Renal cortical epithelial cell (primary cell): ENCODE measurements at regions not wholly inside any gene's neighbourhood (a gene's known extent, or its start where the extent isn't known, plus 50 kb on each side); places are given as distances from the start of the nearest gene placed in this dataset.

Experiments used
- DNase-seq: peaks from one replicate; pipeline ENCODE4 v3.0.0-alpha.2; 2011; ENCODE audit warnings: low read depth

DNA sequence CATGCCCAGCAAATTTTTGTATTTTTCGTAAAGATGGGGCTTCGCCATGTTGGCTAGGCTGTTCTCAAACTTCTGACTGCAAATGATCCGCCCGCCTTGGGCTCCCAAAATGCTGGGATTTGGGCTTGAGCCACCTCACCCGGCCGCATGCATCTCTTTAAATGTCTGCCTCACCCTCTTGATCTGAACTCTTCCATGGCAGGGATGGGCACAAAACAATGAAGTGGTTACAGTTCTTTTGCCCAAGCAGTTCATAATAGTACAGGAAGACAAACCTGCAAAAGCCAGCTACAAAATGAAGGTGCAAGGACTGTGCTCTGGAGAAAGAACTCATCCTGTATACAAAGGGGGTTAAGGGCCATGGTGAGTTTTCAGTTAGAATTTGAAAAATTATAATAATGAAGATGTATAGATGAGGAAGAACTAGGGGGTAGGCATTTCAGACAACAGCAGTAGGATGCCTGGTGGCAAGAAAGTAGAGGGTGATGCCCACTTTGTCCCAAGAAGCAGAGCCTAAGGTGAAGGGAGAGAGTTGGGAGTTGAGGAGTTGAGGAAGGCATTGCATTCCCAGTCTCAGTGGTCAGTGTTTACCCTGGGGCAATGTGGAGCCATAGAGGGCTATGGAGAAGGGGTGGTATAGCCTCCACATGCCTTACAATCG is 160.8 kb upstream of the MYCN start:
- no peak for DNase-seq

DNA sequence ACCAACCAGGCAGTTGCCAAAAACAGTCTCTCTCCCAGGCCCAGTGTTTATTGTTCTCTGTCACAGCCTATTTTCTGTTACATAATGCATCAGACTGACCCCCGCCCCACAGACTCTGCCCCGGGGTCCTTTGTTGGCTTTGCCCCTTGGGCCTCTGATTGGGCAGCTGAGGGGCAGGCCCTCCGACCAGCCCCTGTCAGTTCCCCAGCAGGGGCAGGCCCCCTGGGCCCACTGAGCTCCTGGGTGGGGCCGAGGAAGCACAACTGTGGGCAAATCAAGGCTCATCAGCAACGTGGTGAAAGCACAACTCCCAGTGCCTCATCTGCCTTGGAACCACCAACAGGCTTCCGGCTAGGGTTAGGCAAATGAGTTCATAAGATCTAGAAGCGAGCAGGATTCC is 160.1 kb upstream of the MYCN start:
- no peak for DNase-seq

DNA sequence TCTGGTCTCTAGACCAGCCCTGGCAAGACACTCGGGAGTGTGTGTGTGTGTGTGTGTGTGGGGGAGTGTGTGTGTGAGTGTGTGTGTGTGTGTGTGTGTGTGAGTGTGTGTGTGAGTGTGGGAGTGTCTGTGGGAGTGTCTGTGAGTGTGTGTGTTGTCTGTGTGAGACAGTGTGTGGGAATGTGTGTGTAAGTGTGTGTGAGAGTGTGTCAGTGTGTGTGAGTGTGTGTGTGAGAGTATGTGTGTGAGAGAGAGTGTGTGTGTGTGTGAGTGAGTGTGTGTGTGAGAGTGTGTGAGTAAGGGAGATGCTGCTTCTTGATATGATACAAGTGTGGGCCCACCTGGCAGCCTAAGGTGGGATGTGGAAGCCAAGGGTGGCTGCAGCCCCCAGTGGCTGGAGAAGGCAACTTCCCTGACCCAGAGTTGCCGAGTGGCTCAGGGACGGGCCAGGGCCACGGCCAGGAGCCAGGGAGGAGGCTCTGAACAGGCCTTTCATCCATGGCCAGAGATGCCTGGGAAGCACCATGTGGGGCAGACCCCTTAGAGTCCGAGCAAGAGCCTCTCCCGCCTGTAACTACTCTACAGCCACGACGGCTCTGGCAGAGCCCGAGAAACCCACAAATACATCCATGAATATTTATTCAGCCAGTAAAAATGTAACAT is 159.3 kb upstream of the MYCN start:
- DNase-seq = no peak

DNA sequence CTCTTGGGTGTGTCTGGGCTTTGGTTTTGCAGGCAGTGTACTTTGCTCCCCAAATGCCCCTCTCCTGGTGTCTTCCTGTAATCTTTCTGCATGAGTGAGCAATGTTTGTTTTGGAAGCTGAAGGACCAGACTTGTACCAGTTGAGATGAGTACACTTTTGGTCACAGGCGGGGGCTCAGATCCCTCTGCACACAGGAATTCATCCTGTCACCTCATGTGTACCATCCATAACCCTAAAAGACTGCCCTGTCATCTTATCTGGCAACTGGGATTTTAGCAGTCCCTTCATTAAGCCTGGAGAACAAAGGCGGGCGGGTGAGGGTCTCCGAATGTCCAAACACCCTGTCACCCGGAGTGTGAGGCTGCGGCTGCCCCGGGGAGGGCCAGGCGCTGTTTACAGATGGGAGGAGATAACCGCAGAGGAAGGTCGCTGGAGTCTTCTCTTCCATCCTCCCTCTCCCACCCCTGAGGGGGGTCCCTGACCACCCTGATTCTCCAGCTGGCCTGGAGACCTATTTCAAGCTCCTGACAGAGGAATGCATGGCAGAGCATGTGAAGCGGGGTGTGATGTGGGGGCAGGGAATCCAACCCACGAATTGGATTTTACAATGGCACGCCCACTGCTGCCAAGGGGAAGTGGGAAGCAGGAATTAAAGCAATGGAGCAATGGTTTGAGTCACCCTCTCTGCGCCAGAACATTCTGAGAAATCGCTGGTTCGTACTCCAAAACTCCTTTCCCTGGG is 158.2 kb upstream of the MYCN start:
- peak; percentile 80 for DNase-seq

DNA sequence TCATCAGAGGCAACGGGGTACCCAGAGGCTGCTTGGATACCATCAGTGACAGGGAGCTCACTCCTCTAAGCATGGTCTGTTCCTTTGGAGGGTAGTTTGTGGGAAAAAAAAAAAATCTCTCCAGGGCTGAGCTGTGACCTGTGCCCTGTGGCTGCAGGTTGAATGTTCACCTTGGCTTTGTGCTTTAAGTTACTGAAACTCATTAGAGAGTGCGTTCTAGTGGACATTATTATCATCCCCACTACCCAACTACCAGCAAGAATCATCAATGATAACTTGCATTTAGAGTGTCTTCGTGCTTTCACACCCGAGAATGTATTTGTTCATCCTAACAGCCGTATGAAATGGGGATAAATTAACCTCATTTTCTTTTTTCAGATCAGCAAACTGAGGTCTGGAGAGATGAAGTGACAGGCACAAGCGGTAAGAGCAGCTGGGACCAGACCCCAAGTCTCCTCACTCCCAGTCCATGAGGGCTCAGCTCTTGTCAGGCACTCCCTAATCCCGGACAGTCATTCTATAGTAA is 157.5 kb upstream of the MYCN start:
- no peak for DNase-seq

DNA sequence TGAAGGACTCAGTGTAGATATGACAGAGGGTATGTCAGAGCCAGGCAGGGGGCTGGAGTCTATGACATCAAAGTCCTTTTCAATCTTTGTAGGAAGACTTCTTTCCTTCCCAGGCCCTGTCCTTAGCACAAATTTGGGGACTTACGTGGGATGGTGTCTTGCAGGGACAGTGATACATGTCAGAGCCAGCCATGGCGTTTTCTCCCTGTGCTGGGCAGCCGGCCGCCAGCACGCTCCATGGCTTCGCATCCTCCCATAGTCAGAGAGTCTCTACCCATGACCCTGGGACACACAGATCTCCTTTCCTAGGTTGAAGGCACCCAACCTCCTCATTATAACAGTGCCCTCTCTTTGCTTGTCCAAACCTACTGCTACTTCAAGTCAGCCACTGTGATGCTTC is 156.9 kb upstream of the MYCN start:
- no peak for DNase-seq

DNA sequence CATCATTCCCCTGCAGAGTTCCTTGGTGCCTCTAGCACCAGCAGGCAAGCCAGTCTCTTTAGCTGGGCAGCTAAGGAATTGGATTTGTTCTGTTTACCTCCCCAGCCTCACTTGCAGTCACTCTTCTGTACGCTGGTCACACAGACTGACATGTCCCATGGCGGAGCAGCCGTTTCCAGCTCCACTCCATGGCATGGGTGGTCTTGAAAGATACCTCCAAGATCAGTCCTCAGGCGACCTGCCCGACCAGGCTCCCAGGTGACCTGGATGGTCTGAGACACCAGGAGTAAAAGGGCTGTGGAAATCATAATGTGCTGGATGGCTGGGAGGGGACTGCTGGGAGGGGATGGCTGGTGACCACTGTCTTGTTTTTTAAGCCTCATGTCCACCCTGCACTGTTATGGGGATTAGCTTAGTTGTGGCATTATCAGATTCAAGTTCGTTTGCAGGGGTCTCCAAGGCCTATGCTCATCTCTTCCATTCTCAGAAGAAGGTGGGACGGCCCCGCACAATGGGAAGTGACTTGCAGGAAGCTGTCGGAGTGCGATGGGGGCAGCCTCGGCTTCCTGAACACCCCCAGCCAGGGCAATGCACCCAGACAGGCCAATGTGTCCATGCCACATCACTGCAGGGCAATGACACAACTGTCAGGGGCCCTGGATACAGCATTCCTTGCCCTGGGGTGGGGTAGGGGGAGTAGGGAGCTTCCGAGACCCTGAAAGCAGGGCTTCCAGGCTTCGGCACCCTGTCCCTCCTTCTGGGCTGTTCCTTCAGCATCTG is 156.1 kb upstream of the MYCN start:
- DNase-seq = no peak

DNA sequence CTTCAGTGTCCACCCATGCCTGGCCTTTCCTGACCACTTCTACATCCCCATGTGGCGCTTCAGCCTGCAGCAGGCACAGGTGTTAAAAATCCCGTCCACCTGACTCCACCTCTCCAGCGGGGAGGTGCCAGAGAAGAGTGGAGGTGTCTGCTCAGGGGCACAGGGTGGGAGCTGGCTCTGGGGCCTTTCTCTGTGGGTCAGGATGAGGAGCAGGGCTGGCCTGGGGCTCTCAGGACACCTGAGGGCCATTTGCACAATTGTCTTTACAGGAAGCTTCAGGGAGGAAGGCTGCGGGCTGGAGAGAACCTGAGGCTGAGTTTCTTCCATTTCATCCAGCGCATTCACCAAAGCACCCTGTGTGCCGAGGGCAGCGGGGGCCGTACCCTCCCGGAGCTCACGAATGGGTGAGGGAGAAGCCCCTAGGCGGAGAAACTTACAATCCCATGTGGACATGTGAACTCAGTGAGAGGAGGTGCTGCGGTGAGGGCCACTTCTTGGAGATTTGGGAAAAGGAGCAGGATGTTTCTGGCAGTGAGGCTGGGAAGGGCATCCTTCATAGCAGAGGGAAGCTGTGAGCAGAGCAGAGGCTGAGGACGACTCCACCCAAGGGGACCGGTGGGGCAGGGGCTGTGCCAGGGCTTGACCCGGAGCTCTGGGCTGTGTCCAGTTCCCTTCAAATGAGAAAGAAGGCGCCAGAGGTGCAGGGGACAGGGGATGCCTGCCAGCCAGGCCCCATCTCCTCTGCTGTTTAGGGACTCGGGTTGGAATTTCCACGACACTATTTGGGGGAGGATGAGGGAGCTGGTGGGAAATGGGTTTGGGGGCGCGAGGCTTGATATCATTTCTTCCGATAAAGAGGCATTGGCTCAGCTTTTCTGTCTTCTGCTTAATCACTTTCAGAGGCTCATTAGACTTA is 155.2 kb upstream of the MYCN start:
- no peak for DNase-seq

DNA sequence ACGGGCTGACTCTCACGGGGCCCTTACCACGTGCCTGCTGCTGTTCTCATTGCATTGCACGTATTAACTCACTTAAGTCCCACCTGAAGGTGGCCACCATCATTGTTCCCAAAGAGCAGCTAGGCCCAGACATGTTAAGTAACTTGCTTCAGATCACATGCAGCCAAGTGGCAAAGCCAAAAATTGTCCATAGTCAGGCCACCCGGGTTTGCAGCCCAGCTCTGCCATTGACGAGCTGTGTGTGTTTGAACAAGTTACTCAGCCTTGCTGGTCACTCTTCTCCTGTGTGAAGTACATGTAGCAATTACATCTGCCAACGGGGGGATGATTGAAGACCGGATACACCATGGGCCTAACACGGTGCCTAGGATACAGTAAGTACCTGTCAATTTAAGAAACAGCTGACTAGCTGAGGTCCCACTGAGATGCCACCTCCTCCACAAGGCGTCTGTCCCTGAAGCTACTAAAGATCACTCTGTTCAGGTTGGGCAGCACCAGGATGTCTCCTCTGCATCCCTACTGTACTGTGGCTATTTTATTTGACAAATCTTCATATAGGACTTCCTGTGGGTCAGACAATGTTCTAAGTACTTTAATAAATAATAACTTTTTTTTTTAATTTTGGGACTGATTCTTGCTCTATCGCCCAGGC is 154.2 kb upstream of the MYCN start:
- no peak for DNase-seq

DNA sequence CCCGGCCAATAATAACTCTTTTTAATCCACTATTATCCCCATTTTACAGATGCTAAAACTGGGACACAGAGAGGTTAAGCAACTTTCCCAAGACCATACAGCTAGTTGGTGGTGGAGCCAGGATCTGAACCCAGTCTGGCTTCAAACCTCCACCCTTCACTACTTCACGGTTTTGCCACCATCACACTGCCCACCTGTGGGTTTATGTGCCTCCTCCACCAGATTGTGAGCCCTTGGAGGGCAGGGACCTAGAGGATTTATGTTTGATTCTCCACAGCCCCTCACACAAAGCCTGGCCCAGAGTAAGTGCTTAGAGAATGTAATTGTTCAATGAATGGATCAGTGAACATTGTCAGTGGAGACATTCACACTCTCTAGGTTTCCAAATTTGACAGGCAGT is 153.4 kb upstream of the MYCN start:
- no peak for DNase-seq

DNA sequence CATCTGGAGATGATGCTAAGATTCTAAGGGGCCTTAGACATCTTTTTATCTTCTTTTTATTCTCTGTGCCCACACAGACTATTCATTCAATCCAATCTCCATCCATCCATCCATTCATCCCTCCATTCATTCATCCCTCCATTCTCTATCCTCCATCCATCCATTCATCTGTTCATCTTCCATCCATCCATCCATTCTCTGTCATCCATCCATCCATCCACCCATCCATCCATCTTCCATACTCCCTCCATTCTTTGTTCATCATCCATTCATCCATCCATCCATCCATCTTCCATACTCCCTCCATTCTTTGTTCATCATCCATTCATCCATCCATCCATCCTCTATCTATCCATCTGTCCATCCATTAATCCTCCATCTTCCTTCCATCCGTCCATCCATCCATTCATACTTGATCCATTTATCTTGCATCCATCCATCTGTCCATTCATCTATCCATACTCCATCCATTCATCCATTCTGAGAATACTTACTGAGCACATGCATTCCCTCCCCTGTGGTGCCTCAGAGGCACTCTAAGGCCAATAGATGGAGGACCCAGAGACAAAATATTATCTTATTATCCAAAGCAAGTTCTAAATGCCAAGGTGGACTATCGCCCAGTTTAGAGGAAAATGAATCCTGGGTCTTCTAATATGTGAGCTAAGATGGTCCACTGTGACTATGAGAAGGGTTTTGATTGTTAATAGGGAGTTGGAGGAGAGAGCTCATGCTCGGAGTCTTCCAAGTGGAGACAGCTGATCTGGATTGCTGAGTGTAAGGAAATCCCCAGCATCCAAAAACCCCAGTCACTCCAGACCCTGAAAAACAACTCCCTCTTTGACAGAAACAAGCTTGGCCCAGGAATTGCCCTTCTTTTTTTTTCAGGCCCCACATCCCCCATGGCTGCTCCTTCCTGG is 152.6 kb upstream of the MYCN start:
- DNase-seq = no peak

DNA sequence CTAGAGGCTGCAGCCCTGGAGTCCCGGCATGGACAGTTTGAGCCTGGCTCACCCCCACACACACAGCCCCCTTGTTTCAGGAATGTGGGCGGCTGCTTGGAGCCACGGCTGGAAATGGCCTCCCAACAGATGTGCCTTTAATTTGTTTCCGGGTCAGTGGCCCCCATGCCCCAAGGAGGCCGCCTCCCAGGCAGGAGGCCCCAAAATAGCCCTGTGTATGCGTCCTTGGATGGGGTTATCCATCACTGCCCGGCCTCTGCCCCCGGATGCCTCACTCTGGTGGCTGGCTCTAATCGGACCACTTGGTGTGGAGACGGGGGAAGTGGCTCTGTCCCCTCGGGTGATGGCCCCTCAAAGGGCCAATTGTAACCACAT is 151.9 kb upstream of the MYCN start:
- no peak for DNase-seq

DNA sequence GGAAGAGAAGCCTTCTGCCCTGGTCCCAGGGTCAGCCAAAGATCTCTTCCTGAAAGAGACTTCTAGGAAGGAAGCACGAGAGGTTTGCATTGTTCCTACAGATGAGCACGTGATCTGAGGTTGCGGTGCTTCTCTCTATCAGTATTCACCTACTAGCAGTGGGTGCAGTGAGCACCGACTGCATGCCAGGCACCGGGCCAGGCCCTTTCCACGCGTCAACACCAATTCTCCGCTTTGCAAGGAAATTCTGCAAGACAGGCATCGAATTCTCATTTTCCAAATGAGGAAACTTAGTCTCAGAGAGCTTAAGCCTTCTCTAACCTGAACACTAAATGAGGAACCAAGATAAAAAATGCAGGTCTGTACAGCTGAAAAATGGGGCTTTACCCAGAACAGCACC is 151.5 kb upstream of the MYCN start:
- DNase-seq = no peak

DNA sequence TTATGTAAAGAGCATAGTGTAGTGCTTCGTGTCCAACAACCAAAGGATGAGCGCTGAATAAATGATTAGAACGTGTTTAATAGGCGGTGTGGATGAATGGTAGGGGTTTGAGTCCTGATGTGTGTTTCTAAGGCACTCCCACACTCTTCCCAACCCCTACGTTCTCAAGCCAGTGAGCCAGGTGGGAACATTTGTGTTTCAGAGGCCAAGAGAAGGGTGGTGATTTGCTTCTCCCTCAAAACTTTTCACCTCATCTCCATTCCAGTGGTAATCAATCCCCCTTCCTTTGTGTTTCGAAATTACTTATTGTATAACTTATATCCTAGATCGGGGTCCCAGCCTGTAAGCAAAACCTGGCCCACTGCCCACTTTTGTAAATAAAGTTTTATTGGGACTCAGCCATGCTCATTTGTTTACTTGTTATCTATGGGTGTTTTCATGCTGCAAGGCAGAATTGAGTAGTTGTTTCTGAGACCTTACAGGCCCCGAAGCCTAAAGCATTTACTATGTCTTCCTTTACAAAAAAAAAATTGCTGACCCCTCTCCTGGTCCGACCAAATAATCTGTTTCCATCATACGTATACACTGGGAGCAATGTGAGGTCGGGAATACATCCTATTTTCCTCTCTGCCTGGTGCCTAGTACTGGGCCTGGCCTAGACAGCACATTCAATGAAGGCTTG is 150.8 kb upstream of the MYCN start:
- DNase-seq = no peak

DNA sequence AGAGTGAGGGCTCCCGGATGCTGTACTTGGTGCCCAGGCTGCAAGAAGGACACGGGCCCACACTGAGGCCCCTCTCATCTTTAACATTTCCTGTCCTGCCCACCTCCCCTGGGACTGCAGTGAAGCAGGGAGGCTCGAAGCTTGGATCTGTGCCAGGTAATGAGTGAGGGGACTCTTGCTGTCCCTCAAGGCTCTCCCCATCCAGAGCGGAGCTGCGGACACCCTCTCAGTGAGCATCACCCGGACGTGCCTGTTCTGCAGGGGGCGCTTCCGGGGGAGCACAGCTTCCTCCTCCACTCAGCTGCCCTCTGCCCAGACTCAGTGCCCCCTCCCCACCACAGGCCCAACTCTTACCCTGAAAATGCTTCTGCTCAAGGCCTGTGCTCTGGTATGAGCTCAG is 150.0 kb upstream of the MYCN start:
- DNase-seq = no peak

DNA sequence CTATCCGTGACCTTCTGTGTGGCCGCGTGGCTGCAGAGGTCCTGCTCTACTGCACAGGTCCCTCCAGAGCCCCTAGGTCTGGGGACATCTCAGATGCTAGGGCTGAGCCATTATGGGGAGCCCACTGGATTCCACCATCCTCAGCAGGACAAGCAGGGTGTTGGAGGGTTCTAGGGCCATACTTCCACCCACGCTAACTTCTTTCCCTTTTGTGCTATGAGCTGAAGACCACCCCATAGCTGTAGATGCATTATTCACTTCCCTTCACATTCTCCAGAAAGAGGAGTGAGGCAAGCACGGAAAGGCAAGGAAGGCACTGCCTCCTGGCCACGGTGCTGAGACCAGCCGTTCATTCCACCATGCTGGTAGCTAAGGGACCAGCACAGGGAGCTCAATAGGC is 149.5 kb upstream of the MYCN start:
- DNase-seq = no peak

DNA sequence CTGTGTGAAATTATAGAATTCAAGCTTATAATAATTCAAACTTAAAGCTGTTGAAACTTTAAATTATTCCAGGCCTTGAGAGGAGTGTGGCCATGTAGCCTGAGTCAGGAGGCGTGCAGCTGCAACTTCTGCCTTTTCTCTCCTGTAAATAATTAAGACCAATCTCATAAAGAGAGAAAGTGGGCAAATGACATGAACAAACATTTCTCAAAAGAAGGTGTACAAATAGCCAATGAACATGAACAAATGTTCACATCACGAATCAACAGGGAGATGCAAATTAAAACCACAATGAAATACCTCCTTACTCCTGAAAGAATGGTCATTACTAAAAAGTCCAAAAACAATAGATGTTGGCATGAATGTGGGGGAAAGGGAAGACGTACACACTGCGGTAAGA is 149.1 kb upstream of the MYCN start:
- no peak for DNase-seq

DNA sequence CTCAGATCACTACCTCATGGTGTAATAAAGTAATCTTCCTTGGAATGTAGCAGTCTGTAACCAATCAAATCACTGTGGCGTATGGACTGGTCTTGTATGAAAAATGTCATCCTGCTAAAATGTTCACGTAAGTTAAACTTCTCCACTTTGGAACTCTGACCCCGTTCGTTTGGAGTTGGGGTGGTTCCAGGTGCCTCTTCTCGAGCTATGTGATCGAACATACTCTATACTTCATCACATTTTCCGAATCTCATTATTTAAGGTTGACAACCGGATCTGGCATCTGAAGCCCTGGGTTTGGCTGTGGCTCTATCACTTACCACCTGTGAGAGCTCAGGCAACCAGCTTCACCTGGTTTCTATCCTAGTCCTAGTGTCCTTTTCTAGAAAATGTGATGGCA is 148.0 kb upstream of the MYCN start:
- DNase-seq = no peak
